Vagina (tissue), 2 donors: ENCODE measurements at regions not wholly inside any gene's neighbourhood (a gene's known extent, or its start where the extent isn't known, plus 50 kb on each side); places are given as distances from the start of the nearest gene placed in this dataset.

Experiments
- DNase-seq, 2 donors: peaks; one replicate each; pipeline ENCODE4 v3.0.0-alpha.2; 2017; ENCODE audit errors: extremely low spot score in 2 of 2
- H3K27ac ChIP-seq: fragments of 200-600 bp; sonication (generic); one replicate; pipeline ENCODE4 v1.5.1; 2019
- H3K27me3 ChIP-seq: fragments of 200-600 bp; sonication (generic); one replicate; pipeline ENCODE4 v1.5.1; 2019
- H3K36me3 ChIP-seq, 2 donors: fragments of 200-600 bp; sonication (generic); one replicate each; pipeline ENCODE4 v1.5.1; 2017 to 2019
- H3K4me1 ChIP-seq: fragments of 200-600 bp; sonication (generic); one replicate; pipeline ENCODE4 v1.5.1; 2019
- H3K4me3 ChIP-seq, 2 donors: fragments of 200-600 bp; sonication (generic); 1 replicate in 1 of 2; 2 replicates in 1 of 2; pipeline ENCODE4 v1.5.1; 2016 to 2019
- H3K9me3 ChIP-seq: fragments of 200-600 bp; sonication (generic); one replicate; pipeline ENCODE4 v1.5.1; 2019
- CTCF ChIP-seq, 3 experiments: fragments of 450-650 bp in 2 of 3; fragments of 200-600 bp in 1 of 3; sonication (generic) in 1 of 3; IDR thresholded peaks; one replicate each; pipeline ENCODE4 v1.5.1; 2017 to 2019; ENCODE audit warnings: antibody characterized with exemption in 3 of 3, mild to moderate bottlenecking in 2 of 3, moderate library complexity in 2 of 3
- POLR2A ChIP-seq, 2 donors: fragments of 450-650 bp; IDR thresholded peaks; one replicate each; pipeline ENCODE4 v1.6.1; 2017; ENCODE audit warnings: antibody characterized with exemption in 2 of 2, mild to moderate bottlenecking in 2 of 2, moderate library complexity in 2 of 2
- POLR2AphosphoS5 ChIP-seq, 2 donors: sonication (generic); formaldehyde crosslinking; IDR thresholded peaks; one replicate each; pipeline ENCODE4 v1.9.0; 2017; ENCODE audit warnings: antibody characterized with exemption in 2 of 2, mild to moderate bottlenecking in 2 of 2, low read depth in 1 of 2; ENCODE audit not compliant: insufficient read depth in 1 of 2
- intact Hi-C: fragments of 100-400 bp; cut with DNase I; formaldehyde crosslinking; loops from one replicate; pipeline ENCODE4 v1.15.1; 2023

GRCh38 chr2:129911363-129912065 is 68.0 kb upstream of the RAB6C start:
- H3K27me3 ChIP-seq = no peaks in the 10 kb centered on the region
- H3K36me3 ChIP-seq = no peaks in the 10 kb centered on the region
- intact Hi-C loops = no loop called here

GRCh38 chr2:129912066-129912820 is 67.2 kb upstream of the RAB6C start:
- no peaks in the 10 kb centered on the region for H3K36me3 ChIP-seq
- DNase-seq = peak; percentile 75 to 91
- intact Hi-C loops = no loop called here

More at GRCh38 chr2:129911363-129912065, 68.0 kb upstream of the RAB6C start:
- Histone ChIP-seq H3K27ac (no peak overlapping the region), H3K4me1 (no peaks in the 10 kb centered on the region), H3K4me3 (no peak overlapping the region), H3K9me3 (no peaks in the 10 kb centered on the region)
- DNase-seq = peak; percentile 56 to 77
- TF ChIP-seq CTCF (IDR thresholded peaks at IDR 0.05) = no peak
- TF ChIP-seq POLR2A (IDR thresholded peaks at IDR 0.05) = no peak
- TF ChIP-seq POLR2AphosphoS5 (IDR thresholded peaks at IDR 0.05; ENCODE audit: insufficient read depth in 1 of 2, low read depth in 1 of 2) = no peak

GRCh38 chr2:129912871-129913694 is 66.4 kb upstream of the RAB6C start:
- no peak overlapping the region for H3K27ac ChIP-seq
- intact Hi-C loops = no loop called here
- no peak for TF ChIP-seq CTCF (IDR thresholded peaks at IDR 0.05)
- no peak for TF ChIP-seq POLR2A (IDR thresholded peaks at IDR 0.05)
- TF ChIP-seq POLR2AphosphoS5 (IDR thresholded peaks at IDR 0.05; ENCODE audit: insufficient read depth in 1 of 2, low read depth in 1 of 2) = no peak
- H3K27me3 ChIP-seq = no peaks in the 10 kb centered on the region
- no peaks in the 10 kb centered on the region for H3K36me3 ChIP-seq
- H3K4me3 ChIP-seq = no peak overlapping the region
- peak; percentile 56 to 61 for DNase-seq
- no peaks in the 10 kb centered on the region for H3K4me1 ChIP-seq
- H3K9me3 ChIP-seq = peaks cover 6% of the 10 kb centered on the region

More at GRCh38 chr2:129912066-129912820, 67.2 kb upstream of the RAB6C start:
- Histone ChIP-seq H3K4me1 (no peaks in the 10 kb centered on the region), H3K4me3 (no peak overlapping the region), H3K9me3 (no peaks in the 10 kb centered on the region), H3K27ac (no peak overlapping the region), H3K27me3 (no peaks in the 10 kb centered on the region)
- no peak for TF ChIP-seq POLR2A (IDR thresholded peaks at IDR 0.05)
- no peak for TF ChIP-seq CTCF (IDR thresholded peaks at IDR 0.05)
- no peak for TF ChIP-seq POLR2AphosphoS5 (IDR thresholded peaks at IDR 0.05; ENCODE audit: insufficient read depth in 1 of 2, low read depth in 1 of 2)

GRCh38 chr2:129913695-129914495 is 65.6 kb upstream of the RAB6C start:
- no peaks in the 10 kb centered on the region for H3K4me1 ChIP-seq
- H3K27ac ChIP-seq = no peak overlapping the region
- H3K9me3 ChIP-seq = peaks cover 9% of the 10 kb centered on the region
- no peak for TF ChIP-seq POLR2A (IDR thresholded peaks at IDR 0.05)
- TF ChIP-seq POLR2AphosphoS5 (IDR thresholded peaks at IDR 0.05; ENCODE audit: insufficient read depth in 1 of 2, low read depth in 1 of 2) = no peak
- TF ChIP-seq CTCF (IDR thresholded peaks at IDR 0.05) = no peak
- peak; percentile 67 to 88 for DNase-seq
- intact Hi-C loops = no loop called here
- H3K4me3 ChIP-seq = no peak overlapping the region
- H3K27me3 ChIP-seq = no peaks in the 10 kb centered on the region
- no peaks in the 10 kb centered on the region for H3K36me3 ChIP-seq
